ENCODE measurements at regions not wholly inside any gene's neighbourhood (a gene's known extent, or its start where the extent isn't known, plus 50 kb on each side); places are given as distances from the start of the nearest gene placed in this dataset.
"Not testable (repeated sequence)": the region's sequence is repeated elsewhere in the genome, so short reads cannot be mapped to it uniquely, and the experiment has no call there.

DNA sequence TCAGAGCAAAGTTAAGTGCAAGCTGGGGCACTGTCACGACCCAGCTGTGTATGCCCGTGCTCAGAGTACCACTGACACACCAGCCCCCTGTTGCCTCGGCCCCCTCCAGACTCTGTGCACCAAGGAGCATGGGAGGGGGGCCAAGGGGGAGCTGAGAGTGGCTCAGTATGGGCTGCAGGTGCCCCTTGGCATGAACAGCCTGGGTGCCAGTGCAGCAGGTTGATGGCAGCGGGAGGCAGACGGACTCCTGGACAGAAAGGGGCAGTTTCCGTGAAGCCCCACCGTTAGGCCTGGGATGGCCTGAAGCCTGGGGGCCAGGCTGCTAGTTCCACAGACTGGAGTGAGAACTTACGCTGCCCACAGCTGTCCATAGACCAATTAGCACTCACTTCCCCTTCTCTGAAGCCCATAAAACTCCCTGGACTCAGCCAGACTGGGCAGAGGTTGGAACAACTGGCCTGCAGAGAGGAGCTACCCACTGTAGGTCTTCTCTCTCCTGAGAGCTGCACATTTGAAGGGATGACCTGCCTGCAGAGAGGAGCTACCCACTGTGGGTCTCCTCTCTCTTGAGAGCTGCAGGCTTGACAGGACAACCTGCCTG lies 182.8 kb downstream of the DEPDC1B start:
- no peak for DNase-seq

DNA sequence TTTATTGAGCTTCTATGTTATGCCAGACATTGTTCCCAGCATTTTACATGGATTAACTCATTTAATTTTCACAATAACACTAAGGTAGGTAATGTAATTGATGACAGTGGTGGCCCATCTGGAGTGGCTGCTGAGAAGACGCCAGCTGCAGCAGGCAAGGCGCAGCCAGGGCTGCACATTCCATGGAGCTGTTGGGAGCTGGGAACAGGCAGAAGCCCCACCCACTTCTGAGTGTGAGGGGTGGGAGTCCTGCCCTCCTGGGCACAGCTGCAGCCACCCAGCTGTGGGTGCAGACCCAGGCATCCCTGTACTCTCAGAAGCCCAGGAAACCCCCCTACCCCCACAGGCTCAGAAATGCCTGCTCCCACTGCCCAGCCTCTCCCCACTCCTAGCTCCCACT lies 183.3 kb downstream of the DEPDC1B start:
- DNase-seq, result peak; percentile 15

DNA sequence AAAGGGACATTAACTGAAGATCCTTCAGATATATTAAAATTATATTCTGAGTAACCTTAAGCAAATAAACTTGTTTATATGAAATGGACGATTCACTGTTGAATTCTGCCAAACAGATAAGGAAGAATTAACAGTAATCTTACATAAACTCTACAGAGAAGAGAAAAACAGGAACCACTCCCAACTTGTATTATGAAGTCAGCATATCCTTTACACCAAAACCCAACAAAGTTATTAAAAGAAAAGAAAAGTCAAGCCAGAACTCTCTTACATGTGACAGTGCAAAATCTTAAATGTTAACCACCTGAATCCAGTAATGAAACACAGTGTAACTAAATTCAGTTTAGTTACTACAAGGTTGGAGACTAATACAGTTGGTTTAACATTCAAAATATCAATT lies 185.8 kb downstream of the DEPDC1B start:
- DNase-seq, result no peak

GRCh38 chr5:60512117-60512516 lies 187.8 kb downstream of the DEPDC1B start:
- DNase-seq, result no peak

DNA sequence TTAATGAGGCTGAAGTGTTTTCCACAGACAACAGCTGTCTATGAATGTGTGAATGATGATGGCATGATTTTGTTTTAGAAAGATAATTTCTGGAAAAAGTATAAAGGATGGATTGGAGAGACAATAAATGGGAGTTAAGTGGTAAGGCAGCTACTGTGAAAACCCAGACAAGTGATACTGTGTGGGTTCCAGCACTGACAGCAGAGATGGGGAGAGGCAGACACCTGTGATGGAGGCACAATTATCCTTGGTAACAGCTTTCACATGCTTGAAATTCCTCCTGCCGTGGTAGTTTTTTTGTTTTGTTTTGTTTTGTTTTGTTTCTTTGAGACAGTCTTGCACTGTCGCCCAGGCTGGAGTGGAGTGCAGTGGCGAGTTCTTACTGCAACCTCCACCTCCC lies 189.3 kb downstream of the DEPDC1B start:
- DNase-seq, result no peak

- DNase-seq, result no peak
Observed at GRCh38 chr5:60510049-60510448, 189.9 kb downstream of the DEPDC1B start.

DNA sequence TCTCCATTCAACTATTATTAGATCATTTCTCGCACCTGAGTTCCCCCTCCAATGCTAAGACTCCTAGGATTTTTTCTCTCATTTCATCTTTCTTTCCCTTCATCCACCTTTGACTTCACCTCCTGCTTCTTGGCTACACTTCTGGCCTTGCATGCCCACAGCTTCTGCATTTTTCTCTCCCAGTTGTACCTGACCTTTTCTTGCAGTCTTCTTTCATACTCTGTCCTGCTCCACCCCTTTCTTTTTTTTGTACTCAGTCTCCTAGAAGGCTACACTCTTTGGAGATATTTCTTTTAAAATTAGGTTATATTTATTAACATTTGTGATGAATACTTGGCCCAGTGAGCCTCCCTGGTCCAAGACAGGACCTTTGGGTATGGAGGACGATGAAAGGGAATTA lies 190.4 kb downstream of the DEPDC1B start:
- no peak for DNase-seq

GRCh38 chr5:60507687-60508086 lies 192.3 kb downstream of the DEPDC1B start:
- DNase-seq, result no peak

- no peak for DNase-seq
Observed at GRCh38 chr5:60505373-60506171, 194.4 kb downstream of the DEPDC1B start.

DNA sequence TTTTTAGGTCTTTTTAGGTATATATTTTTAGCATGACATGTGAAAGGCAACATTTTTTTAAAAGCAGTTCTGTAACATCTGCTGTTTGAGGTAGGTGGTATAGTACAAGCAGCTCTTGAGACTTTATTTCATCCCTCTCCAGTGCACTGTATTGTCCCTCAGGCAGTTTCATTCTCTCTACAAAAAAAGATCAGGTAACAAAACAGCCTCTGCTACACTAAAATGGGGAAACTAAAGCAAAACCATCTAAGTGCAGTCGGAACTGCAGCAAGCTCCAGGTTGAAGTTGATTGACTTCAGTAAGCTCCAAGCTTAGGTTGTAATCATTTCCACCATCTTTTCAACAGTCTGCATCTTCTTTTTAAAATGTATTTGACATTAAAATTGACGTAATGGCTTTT lies 195.6 kb downstream of the DEPDC1B start:
- no peak for DNase-seq

DNA sequence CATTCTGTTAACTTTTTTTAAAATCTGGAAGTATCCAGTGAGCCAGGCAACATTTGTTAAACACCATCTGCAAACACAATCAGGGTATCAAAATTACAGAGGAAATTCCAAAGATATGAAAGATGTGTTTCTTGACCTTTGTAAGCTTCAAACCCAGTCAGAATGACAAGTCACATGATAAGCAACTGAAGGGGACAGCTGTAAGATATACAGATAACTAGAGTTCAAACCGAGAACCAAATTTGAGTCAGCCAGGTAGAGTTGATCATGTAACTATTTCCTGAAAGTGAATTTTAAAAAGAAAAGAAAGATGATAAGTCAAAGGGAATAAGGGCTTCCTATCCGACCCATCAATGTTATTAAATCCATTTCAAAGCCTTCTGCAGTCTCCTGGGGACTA lies 196.2 kb downstream of the DEPDC1B start:
- DNase-seq, result no peak

- no peak for DNase-seq
Observed at GRCh38 chr5:60497706-60498500, 202.1 kb downstream of the DEPDC1B start.

DNA sequence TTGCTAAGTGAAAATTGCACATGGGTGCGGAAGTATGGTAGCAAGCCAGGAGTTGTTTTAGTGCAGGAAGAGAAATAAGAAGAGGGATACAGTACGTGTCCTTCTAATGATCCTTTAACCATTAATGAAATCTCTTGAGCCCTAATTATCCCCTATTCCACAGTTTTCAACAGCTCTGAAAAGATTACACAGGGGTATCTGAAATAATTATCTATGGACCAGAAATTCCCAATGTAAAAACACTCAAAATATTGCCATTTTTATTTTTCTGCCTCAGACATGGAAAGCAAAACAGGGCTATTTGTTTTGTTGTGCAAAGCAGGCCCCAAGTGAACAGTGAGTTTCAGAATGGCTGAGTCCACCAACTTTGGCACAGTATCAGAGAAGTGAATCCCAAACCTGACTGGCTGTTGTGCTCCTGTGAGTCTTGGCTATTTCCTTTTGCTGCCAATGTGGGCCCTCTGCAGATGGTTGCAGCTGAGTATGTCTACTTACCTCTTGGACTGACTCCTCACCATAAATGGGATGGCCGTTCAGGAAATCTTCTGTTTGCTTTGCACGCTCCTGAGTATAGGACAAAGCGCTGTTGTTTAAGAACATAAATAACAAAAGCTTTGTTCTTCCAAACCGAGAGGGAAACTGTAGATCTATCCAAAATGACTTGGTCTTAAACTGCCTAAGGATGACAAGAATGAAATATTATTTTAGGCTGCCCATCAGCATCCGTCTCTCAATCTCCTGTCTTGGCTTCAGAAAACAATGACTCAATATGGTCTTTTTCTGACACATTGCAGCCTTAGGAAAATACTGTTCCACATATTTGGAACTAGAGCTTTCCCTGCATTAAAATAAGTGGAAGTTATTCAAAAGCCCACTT lies 204.1 kb downstream of the DEPDC1B start:
- DNase-seq, result no peak

DNA sequence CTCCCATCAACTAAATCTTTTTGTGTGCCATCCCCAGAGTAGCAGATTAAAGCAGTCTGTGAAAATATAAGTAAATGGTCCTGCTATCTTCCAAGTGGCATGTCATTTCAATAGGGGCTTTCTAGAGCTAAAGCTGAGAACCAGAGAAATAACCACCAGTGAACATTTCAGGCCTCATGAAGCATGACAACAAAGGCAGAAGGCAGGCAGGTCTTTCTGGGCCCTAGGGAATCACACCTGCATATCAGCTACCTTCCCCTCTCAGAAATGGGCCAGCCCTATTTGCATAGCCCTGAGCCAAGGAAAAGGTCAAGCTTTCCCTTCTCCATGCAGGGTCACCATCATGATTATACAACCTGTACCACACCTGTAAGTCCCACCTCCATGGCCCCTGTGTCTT lies 205.3 kb downstream of the DEPDC1B start:
- DNase-seq, result no peak

DNA sequence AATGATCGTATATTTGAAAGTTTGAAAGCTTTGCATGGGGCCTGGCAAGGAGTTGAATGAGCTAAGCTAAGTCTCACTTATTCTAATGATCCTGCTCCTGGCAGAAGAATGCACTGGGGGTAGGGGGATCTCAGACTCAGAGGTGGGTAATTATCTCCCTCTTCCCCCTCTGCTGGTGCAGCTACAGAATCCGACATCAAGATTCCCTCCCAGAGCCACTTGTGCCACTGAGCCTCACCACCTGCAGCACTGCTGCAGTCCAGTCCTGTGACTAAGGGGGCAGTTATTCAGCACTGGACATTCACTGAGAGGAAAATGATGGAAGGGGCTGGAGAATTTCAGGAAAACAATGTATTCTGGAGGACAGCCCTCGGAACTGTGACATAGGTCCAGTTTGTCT lies 205.8 kb downstream of the DEPDC1B start:
- no peak for DNase-seq

DNA sequence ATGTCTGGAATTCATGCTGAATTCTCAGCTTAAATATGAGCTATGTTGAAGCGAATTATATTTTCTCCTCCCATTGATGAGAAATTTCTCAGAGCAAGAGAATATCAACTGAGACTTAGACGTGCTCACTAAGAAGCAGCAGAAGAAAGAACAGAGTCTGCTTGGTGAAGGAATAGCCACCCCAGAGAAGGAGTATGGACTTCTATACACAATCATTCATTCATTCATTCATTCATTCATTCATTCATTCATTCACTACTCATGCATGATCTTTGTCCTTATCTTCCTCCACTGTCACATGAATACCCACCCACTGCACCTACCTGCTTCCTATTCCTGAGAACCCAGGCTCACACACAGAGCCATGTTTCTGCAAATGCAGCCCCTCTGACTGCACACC lies 206.6 kb downstream of the DEPDC1B start:
- no peak for DNase-seq

GRCh38 chr5:60492958-60493357 lies 207.0 kb downstream of the DEPDC1B start:
- DNase-seq, result no peak

DNA sequence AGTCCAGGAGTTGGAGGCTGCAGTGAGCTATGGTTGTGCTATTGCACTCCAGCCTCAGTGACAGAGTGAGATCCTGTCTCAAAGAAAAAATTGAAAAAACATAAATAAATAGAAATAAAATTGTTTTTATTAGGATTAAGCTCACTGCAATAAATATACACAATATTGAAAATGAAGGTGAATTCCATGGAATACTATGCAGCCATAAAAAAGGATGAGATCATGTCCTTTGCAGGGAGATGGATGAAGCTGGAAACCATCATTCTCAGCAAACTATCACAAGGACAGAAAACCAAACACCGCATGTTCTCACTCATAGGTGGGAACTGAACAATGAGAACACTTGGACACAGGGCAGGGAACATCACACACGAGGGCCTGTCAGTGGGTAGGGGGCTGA lies 207.6 kb downstream of the DEPDC1B start:
- DNase-seq, result not testable (repeated sequence)

DNA sequence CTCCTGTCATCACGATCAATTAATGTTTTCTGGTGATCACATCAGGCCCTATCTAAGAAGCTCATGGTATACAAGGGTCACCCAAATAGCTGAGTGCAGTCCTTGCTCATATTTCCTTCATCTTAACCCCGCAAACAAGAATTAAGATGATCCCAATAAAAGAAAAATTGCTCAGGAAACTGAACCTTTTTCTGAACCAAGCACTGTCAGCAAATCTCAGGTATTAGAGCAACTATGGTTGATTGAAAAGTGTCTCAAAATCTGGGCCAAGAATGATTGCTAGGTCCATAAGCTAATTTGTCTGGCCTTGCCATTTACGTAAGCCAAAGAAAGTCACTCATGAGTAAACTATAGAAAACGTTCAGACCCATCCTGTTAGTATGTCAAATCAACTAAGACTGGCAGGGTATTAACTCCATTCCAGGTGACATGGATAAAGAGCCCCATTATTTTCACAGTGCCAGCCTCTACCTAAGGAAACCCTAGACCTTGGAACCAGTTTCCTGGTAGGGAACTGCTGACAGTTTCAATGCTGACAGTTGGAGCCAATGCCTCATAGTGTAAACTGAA lies 209.3 kb downstream of the DEPDC1B start:
- DNase-seq, result no peak

GRCh38 chr5:60489856-60490255 lies 210.1 kb downstream of the DEPDC1B start:
- DNase-seq, result no peak

DNA sequence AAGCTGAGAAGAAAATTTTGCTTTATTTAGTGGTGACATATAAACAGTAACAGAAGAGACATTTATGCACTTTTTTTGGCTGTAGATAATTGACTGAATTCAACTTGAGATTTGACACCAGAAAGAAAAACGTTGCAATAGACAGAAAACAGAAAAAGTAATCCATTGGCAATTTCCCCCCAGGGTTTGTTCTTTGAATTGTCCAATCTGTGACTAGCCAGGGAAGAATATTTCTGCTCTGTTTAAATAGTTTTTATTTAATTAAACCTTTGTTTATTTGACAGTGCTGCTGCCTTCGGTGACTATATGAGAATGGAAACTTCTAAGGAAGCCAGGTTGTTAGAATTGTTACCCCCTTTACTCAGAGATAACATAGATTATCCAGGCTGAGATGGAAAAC lies 210.6 kb downstream of the DEPDC1B start:
- DNase-seq, result no peak

DNA sequence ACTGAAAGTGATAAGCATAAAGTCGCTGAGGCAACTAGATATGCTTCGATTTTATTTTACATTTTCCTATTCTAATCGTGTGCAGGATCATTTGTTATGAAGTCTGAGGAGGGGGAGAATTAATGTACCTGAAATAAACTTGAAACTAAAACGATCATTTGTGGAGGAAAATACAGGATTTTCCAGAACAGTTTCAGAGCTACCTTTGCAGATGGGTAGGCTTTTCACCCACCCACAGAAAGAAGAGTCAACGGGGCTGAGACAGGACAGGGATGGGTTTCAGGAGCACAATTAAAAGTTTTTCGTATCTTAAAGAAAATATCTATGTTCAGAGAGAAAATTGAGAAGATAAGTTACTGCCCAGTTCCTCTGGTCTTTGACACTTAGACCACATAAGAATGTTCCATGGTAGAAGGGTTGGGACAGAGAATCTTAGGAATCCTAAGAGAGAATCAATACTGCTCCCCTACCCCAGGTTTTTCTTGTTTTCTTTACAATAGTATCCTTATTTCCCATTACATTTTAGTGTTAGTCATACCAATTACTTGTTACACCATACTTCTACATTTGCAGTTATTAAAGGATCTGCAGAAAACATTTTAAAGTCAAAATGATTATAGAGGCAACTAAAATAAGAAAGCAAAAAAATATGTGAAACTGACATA lies 211.4 kb downstream of the DEPDC1B start:
- DNase-seq, result no peak
